HCT116 (cell line): ENCODE measurements at regions not wholly inside any gene's neighbourhood (a gene's known extent, or its start where the extent isn't known, plus 50 kb on each side); places are given as distances from the start of the nearest gene placed in this dataset.

Experiments used
- ATAC-seq: fragments of 200-7000 bp; cut with Tn5 transposase; 2 replicates; pipeline ENCODE4 v1.9.1; 2020; ENCODE audit warnings: mild to moderate bottlenecking, moderate library complexity
- BruUV-seq: library from RNA; stranded (reverse); fragments of 400-500 nt; replicated peaks from 2 replicates; lab custom pipeline; 2021; lab: Mats Ljungman, UMichigan
- CTCF ChIA-PET: fragments of 300-600 bp; sonication (Branson Sonifier 250); formaldehyde crosslinking; loops from one replicate; lab custom pipeline; 2021; ENCODE audit warnings: antibody characterized with exemption; lab: Charles Lee
- POLR2A ChIA-PET: fragments of 300-600, 350-600 bp; sonication (Branson Sonifier 250); formaldehyde crosslinking; loops from one replicate; lab custom pipeline; 2021; ENCODE audit warnings: antibody characterized with exemption; lab: Charles Lee
- RAD21 ChIA-PET, 2 experiments: fragments of 300-600 bp; sonication (Branson Sonifier 250); formaldehyde crosslinking; loops; one replicate each; lab custom pipeline; 2023; ENCODE audit warnings: low total read pairs in 2 of 2; ENCODE audit not compliant: uncharacterized antibody in 2 of 2, unreplicated experiment in 2 of 2, low non-redundant PET in 1 of 2; lab: Charles Lee
- DNase-seq: peaks from one replicate; pipeline ENCODE4 v3.0.0-alpha.2; 2010; ENCODE audit warnings: low read depth, low spot score
- H2AFZ ChIP-seq: fragments of 200-600 bp; shearing (Covaris generic), sonication (generic); 2 replicates; pipeline ENCODE4 v1.6.1; 2017; ENCODE audit warnings: low read depth, mixed run types, mixed read lengths, antibody characterized with exemption, low read length; ENCODE audit not compliant: poor library complexity, severe bottlenecking
- H3K27ac ChIP-seq: 2 replicates; pipeline ENCODE4 v1.5.1; 2012; ENCODE audit warnings: low read depth, low read length
- H3K27me3 ChIP-seq: fragments of 200-600 bp; sonication (generic); 2 replicates; pipeline ENCODE4 v1.6.1; 2016; ENCODE audit warnings: mixed run types, low read length, mixed read lengths; ENCODE audit not compliant: insufficient read depth
- H3K36me3 ChIP-seq, 2 experiments: fragments of 200-500 bp in 1 of 2; fragments of 200-600 bp in 1 of 2; sonication (Bioruptor generic) in 1 of 2; sonication (generic) in 1 of 2; 2 replicates each; pipeline versions ENCODE4 v1.5.1 to v1.6.1; 2014 to 2016; ENCODE audit warnings: low read length in 2 of 2, inconsistent platforms in 1 of 2, mixed read lengths in 1 of 2, mixed run types in 1 of 2; ENCODE audit not compliant: insufficient read depth in 2 of 2, control insufficient read depth in 1 of 2
- H3K4me1 ChIP-seq, 2 experiments: fragments of 200-600 bp in 1 of 2; sonication (generic) in 1 of 2; 2 replicates each; pipeline versions ENCODE4 v1.5.1 to v1.6.1; 2012 to 2017; ENCODE audit warnings: low read length in 2 of 2, inconsistent platforms in 1 of 2, mild to moderate bottlenecking in 1 of 2, mixed read lengths in 1 of 2, mixed run types in 1 of 2, moderate library complexity in 1 of 2; ENCODE audit not compliant: insufficient read depth in 2 of 2, control insufficient read depth in 1 of 2
- H3K4me2 ChIP-seq: fragments of 200-600 bp; sonication (generic); 2 replicates; pipeline ENCODE4 v1.6.1; 2017; ENCODE audit warnings: mixed run types, low read length, mixed read lengths
- H3K4me3 ChIP-seq, 2 experiments: fragments of 200-600 bp in 1 of 2; sonication (generic) in 1 of 2; replicated peaks in 1 of 2; 2 replicates each; pipeline ENCODE4 v1.5.1; 2011 to 2016; ENCODE audit warnings: low read length in 2 of 2, control low read depth in 1 of 2, low read depth in 1 of 2, mild to moderate bottlenecking in 1 of 2, mixed read lengths in 1 of 2, mixed run types in 1 of 2
- H3K79me2 ChIP-seq: fragments of 200-600 bp; sonication (generic); 2 replicates; pipeline ENCODE4 v1.6.1; 2017; ENCODE audit warnings: mild to moderate bottlenecking, mixed run types, low read length, moderate library complexity, mixed read lengths; ENCODE audit not compliant: insufficient read depth
- H3K9ac ChIP-seq: fragments of 200-600 bp; sonication (generic); 2 replicates; pipeline ENCODE4 v1.6.1; 2016; ENCODE audit warnings: low read length, mixed read lengths
- H3K9me2 ChIP-seq: fragments of 200-600 bp; sonication (generic), shearing (Covaris generic); 2 replicates; pipeline ENCODE4 v1.6.1; 2017; ENCODE audit warnings: mixed run types, mild to moderate bottlenecking, moderate library complexity; ENCODE audit not compliant: insufficient read depth
- H3K9me3 ChIP-seq, 2 experiments: fragments of 200-500 bp in 1 of 2; fragments of 200-600 bp in 1 of 2; sonication (Bioruptor generic) in 1 of 2; sonication (generic) in 1 of 2; 2 replicates each; pipeline ENCODE4 v1.6.1; 2014 to 2017; ENCODE audit warnings: low read length in 2 of 2, mixed read lengths in 2 of 2, inconsistent platforms in 1 of 2, low read depth in 1 of 2, mild to moderate bottlenecking in 1 of 2, mixed run types in 1 of 2, moderate library complexity in 1 of 2; ENCODE audit not compliant: control insufficient read depth in 1 of 2, insufficient read depth in 1 of 2
- H4K20me1 ChIP-seq: fragments of 200-600 bp; sonication (generic), shearing (Covaris generic); 2 replicates; pipeline ENCODE4 v1.6.1; 2017; ENCODE audit warnings: mixed run types, mild to moderate bottlenecking, moderate library complexity; ENCODE audit not compliant: insufficient read depth
- ELF1 ChIP-seq: IDR thresholded peaks from 2 replicates; pipeline ENCODE4 v1.6.1; 2012; ENCODE audit warnings: low read depth, borderline replicate concordance
- EZH2 ChIP-seq: fragments of 200-600 bp; sonication (generic); IDR thresholded peaks from 2 replicates; pipeline ENCODE4 v1.6.1; 2017; ENCODE audit warnings: antibody characterized with exemption, mixed run types
- EZH2phosphoT487 ChIP-seq: fragments of 200-600 bp; IDR thresholded peaks from 2 replicates; pipeline ENCODE4 v1.6.1; 2018; ENCODE audit warnings: antibody characterized with exemption, borderline replicate concordance
- FOSL1 ChIP-seq: IDR thresholded peaks from 2 replicates; pipeline ENCODE4 v1.6.1; 2012; ENCODE audit warnings: low read depth
- JUND ChIP-seq: IDR thresholded peaks from 2 replicates; pipeline ENCODE4 v1.6.1; 2012
- POLR2AphosphoS5 ChIP-seq: IDR thresholded peaks from 2 replicates; pipeline ENCODE4 v1.6.1; 2011; ENCODE audit warnings: mild to moderate bottlenecking, low read depth, low read length, moderate library complexity
- RAD21 ChIP-seq: IDR thresholded peaks from 2 replicates; pipeline ENCODE4 v1.6.1; 2012; ENCODE audit warnings: low read depth, mild to moderate bottlenecking
- SP1 ChIP-seq: IDR thresholded peaks from 2 replicates; pipeline ENCODE4 v1.6.1; 2012; ENCODE audit warnings: low read depth
- SRF ChIP-seq: IDR thresholded peaks from 2 replicates; pipeline ENCODE4 v1.6.1; 2012; ENCODE audit warnings: low read depth
- TCF7L2 ChIP-seq: IDR thresholded peaks from 2 replicates; pipeline ENCODE4 v1.7.0; 2011; ENCODE audit warnings: borderline replicate concordance, inconsistent platforms; ENCODE audit not compliant: insufficient read depth, insufficient read length; ENCODE audit errors: extremely low read depth
- YY1 ChIP-seq: IDR thresholded peaks from 2 replicates; pipeline ENCODE4 v1.6.1; 2011; ENCODE audit warnings: low read length, low read depth, moderate library complexity, mild to moderate bottlenecking; ENCODE audit not compliant: insufficient replicate concordance; ENCODE audit errors: extremely low read depth
- ZFX ChIP-seq: fragments of 450-650 bp; IDR thresholded peaks from 2 replicates; pipeline ENCODE4 v1.6.1; 2017
- ZNF274 ChIP-seq: fragments of 200-500 bp; sonication (Bioruptor generic); IDR thresholded peaks from 2 replicates; pipeline ENCODE4 v1.6.1; 2014; ENCODE audit warnings: mild to moderate bottlenecking, low read depth, low read length, inconsistent platforms
- intact Hi-C: fragments of 100-400 bp; cut with micrococcal nuclease; formaldehyde crosslinking; loops from 2 replicates; pipeline ENCODE4 v1.10.0; 2022
- TF ChIP-seq, protein P1 (sequence below), 3 experiments: fragments of 200-600 bp in 1 of 3; sonication (generic) in 1 of 3; IDR thresholded peaks in 2 of 3; conservative IDR thresholded peaks in 1 of 3; 2 replicates each; pipeline ENCODE4 v1.5.1; 2012 to 2017; ENCODE audit warnings: low read depth in 2 of 3, low read length in 2 of 3, antibody characterized with exemption in 1 of 3, borderline replicate concordance in 1 of 3, control low read depth in 1 of 3, mild to moderate bottlenecking in 1 of 3, mixed read lengths in 1 of 3, mixed run types in 1 of 3, moderate library complexity in 1 of 3; ENCODE audit not compliant: insufficient read depth in 1 of 3
- TF ChIP-seq, protein P2 (sequence below): IDR thresholded peaks from 2 replicates; pipeline ENCODE4 v1.6.1; 2011; ENCODE audit warnings: mild to moderate bottlenecking, low read length, moderate library complexity; ENCODE audit not compliant: insufficient replicate concordance; ENCODE audit errors: extremely low read depth

DNA sequence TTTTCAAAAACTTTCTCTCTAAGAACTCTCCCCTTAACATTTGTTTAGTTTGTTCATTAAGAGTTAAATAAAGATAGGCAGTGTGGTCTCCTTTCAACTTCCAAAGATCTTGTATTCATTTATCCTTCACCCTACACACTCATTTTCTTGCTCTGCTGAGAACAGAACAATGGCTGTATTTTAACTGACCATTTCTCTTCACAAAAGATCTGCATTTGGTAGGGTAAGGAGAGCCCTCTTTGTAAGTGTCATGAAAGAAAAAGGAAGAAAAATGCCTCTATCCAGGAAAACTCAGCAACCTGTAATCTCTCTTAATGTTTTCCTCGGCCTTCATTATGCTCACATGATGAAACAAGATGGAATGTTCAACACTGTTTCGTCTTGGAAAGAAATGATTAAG, 193.7 kb upstream of the TLE4 start:
- Histone ChIP-seq H3K4me3 (no peak overlapping the region), H3K27ac (no peak overlapping the region), H3K36me3 (no peaks in the 10 kb centered on the region), H3K4me2 (no peak overlapping the region), H3K79me2 (no peaks in the 10 kb centered on the region), H3K9me3 (peaks cover 0 to 6% of the 10 kb centered on the region in 2 experiments; a peak in 2 of 4 replicates), H2AFZ (no peak overlapping the region), H3K4me1 (no peaks in the 10 kb centered on the region), H4K20me1 (no peaks in the 10 kb centered on the region), H3K27me3 (no peaks in the 10 kb centered on the region), H3K9ac (no peak overlapping the region), H3K9me2 (no peaks in the 10 kb centered on the region)
- no TSS peak for BruUV-seq
- ATAC-seq (no peak), DNase-seq (no peak)
- TF ChIP-seq SRF = no peak
- intact Hi-C loops = no loop called here
- ChIA-PET RAD21 (no interaction called here), CTCF (no interaction called here), POLR2A (no interaction called here)

DNA sequence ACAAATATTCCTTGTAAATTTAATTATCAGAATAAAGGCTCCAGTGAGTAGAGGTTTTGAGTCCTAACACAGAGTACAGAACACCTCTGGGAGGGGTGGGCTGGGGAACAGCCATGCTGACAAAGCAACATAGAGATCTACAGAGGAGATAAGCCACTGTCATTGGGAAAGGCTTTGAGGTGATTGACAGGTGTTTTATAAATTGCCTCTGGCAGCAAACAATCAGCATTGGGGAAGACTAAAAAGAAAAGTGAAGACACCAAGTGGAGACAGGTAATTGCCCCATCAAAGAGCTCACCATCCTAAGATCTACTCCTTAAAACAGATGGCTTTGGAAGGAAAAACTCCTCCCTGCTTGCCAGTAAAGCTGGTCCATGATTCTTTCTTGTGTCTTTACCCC, 189.7 kb upstream of the TLE4 start:
- H3K27me3 ChIP-seq = no peaks in the 10 kb centered on the region
- no peaks in the 10 kb centered on the region for H3K36me3 ChIP-seq
- ChIA-PET CTCF (no interaction called here), POLR2A (no interaction called here), RAD21 (no interaction called here)
- no peaks in the 10 kb centered on the region for H3K79me2 ChIP-seq
- H4K20me1 ChIP-seq = no peaks in the 10 kb centered on the region
- H3K9me2 ChIP-seq = no peaks in the 10 kb centered on the region
- no peaks in the 10 kb centered on the region for H3K4me1 ChIP-seq
- BruUV-seq = no TSS peak
- no peak overlapping the region for H3K9ac ChIP-seq
- no peak overlapping the region for H3K4me2 ChIP-seq
- H2AFZ ChIP-seq = no peak overlapping the region
- TF ChIP-seq EZH2phosphoT487 (no peak), ELF1 (no peak), SP1 (no peak), ZNF274 (no peak), ZFX (no peak), JUND (no peak), SRF (no peak), POLR2AphosphoS5 (no peak), YY1 (no peak), RAD21 (no peak), EZH2 (no peak), FOSL1 (no peak), TCF7L2 (no peak)
- TF ChIP-seq, protein P1, sequence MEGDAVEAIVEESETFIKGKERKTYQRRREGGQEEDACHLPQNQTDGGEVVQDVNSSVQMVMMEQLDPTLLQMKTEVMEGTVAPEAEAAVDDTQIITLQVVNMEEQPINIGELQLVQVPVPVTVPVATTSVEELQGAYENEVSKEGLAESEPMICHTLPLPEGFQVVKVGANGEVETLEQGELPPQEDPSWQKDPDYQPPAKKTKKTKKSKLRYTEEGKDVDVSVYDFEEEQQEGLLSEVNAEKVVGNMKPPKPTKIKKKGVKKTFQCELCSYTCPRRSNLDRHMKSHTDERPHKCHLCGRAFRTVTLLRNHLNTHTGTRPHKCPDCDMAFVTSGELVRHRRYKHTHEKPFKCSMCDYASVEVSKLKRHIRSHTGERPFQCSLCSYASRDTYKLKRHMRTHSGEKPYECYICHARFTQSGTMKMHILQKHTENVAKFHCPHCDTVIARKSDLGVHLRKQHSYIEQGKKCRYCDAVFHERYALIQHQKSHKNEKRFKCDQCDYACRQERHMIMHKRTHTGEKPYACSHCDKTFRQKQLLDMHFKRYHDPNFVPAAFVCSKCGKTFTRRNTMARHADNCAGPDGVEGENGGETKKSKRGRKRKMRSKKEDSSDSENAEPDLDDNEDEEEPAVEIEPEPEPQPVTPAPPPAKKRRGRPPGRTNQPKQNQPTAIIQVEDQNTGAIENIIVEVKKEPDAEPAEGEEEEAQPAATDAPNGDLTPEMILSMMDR (IDR thresholded peaks at IDR 0.05 in 2 of 3, conservative IDR thresholded peaks at IDR 0.05 in 1 of 3; ENCODE audit: borderline replicate concordance in 1 of 3, insufficient read depth in 1 of 3, low read depth in 2 of 3, low read length in 2 of 3) = no peak
- TF ChIP-seq, protein P2, sequence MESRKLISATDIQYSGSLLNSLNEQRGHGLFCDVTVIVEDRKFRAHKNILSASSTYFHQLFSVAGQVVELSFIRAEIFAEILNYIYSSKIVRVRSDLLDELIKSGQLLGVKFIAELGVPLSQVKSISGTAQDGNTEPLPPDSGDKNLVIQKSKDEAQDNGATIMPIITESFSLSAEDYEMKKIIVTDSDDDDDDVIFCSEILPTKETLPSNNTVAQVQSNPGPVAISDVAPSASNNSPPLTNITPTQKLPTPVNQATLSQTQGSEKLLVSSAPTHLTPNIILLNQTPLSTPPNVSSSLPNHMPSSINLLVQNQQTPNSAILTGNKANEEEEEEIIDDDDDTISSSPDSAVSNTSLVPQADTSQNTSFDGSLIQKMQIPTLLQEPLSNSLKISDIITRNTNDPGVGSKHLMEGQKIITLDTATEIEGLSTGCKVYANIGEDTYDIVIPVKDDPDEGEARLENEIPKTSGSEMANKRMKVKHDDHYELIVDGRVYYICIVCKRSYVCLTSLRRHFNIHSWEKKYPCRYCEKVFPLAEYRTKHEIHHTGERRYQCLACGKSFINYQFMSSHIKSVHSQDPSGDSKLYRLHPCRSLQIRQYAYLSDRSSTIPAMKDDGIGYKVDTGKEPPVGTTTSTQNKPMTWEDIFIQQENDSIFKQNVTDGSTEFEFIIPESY = no peak
- H3K27ac ChIP-seq = no peak overlapping the region
- intact Hi-C loops = no loop called here
- H3K4me3 ChIP-seq = no peak overlapping the region
- no peak for ATAC-seq
- DNase-seq = no peak
- H3K9me3 ChIP-seq = peaks cover 4 to 6% of the 10 kb centered on the region in 2 experiments; a peak in 2 of 4 replicates
